Karpas-422 (cell line): ENCODE measurements at regions not wholly inside any gene's neighbourhood (a gene's known extent, or its start where the extent isn't known, plus 50 kb on each side); places are given as distances from the start of the nearest gene placed in this dataset.

Experiments
- DNase-seq: peaks from one replicate; pipeline ENCODE4 v3.0.0-alpha.2; 2015
- H2AFZ ChIP-seq: fragments of 200-600 bp; sonication (generic); 2 replicates; pipeline ENCODE4 v1.6.1; 2014; ENCODE audit warnings: antibody characterized with exemption, low read length, mixed read lengths
- H3K27ac ChIP-seq: fragments of 200-600 bp; sonication (generic); 2 replicates; pipeline ENCODE4 v1.5.1; 2014; ENCODE audit warnings: mild to moderate bottlenecking, low read length, moderate library complexity
- H3K27me3 ChIP-seq: fragments of 200-600 bp; sonication (generic); 2 replicates; pipeline ENCODE4 v1.6.1; 2014; ENCODE audit warnings: low read length, mixed read lengths
- H3K36me3 ChIP-seq: fragments of 200-600 bp; sonication (generic); 2 replicates; pipeline ENCODE4 v1.6.1; 2014; ENCODE audit warnings: low read length, mixed read lengths; ENCODE audit not compliant: insufficient read depth
- H3K4me1 ChIP-seq: fragments of 200-600 bp; sonication (generic); 2 replicates; pipeline ENCODE4 v1.6.1; 2014; ENCODE audit warnings: mild to moderate bottlenecking, low read length, mixed read lengths
- H3K4me2 ChIP-seq: fragments of 200-600 bp; sonication (generic); 2 replicates; pipeline ENCODE4 v1.6.1; 2014; ENCODE audit warnings: low read length, low read depth, mild to moderate bottlenecking; ENCODE audit not compliant: poor library complexity, severe bottlenecking
- H3K4me3 ChIP-seq: fragments of 200-600 bp; sonication (generic); 2 replicates; pipeline ENCODE4 v1.5.1; 2014; ENCODE audit warnings: mild to moderate bottlenecking, antibody characterized with exemption, low read length, mixed read lengths
- H3K79me2 ChIP-seq: fragments of 200-600 bp; sonication (generic); 2 replicates; pipeline ENCODE4 v1.6.1; 2014; ENCODE audit warnings: mild to moderate bottlenecking, low read length, mixed read lengths
- H3K9ac ChIP-seq: fragments of 200-600 bp; sonication (generic); 2 replicates; pipeline ENCODE4 v1.6.0; 2014; ENCODE audit warnings: low read length
- H3K9me2 ChIP-seq: fragments of 200-600 bp; sonication (generic), shearing (Covaris generic); replicated peaks from 2 replicates; pipeline ENCODE4 v1.6.0; 2014; ENCODE audit warnings: mild to moderate bottlenecking, low read length, moderate library complexity; ENCODE audit not compliant: insufficient read depth
- H3K9me3 ChIP-seq: fragments of 300-700, 200-600 bp; sonication (generic); 2 replicates; pipeline ENCODE4 v1.6.1; 2014; ENCODE audit warnings: low read length, mixed read lengths
- H4K20me1 ChIP-seq: fragments of 200-600 bp; sonication (generic); 2 replicates; pipeline ENCODE4 v1.6.1; 2014; ENCODE audit warnings: mild to moderate bottlenecking, antibody characterized with exemption, low read length, low read depth; ENCODE audit not compliant: insufficient read depth

- no peak for DNase-seq
- Histone ChIP-seq H4K20me1 (no peaks in the 10 kb centered on the region), H3K4me1 (no peaks in the 10 kb centered on the region), H3K4me3 (no peak overlapping the region), H3K79me2 (no peaks in the 10 kb centered on the region), H3K9ac (no peak overlapping the region), H2AFZ (no peak overlapping the region), H3K4me2 (no peak overlapping the region), H3K27me3 (no peaks in the 10 kb centered on the region), H3K9me3 (no peaks in the 10 kb centered on the region), H3K9me2 (0 out of 2 replicates have a peak, but pooled peaks cover 3% of the 10 kb centered on the region), H3K27ac (no peak overlapping the region), H3K36me3 (no peaks in the 10 kb centered on the region)
These were observed 136.6 kb downstream of the RNF152 start for GRCh38 chr18:61756244-61756643.

- Histone ChIP-seq H3K9me3 (no peaks in the 10 kb centered on the region), H3K4me1 (no peaks in the 10 kb centered on the region), H3K36me3 (no peaks in the 10 kb centered on the region), H3K9me2 (0 out of 2 replicates have a peak, but pooled peaks cover 3% of the 10 kb centered on the region), H3K9ac (no peak overlapping the region), H3K79me2 (no peaks in the 10 kb centered on the region), H3K27ac (no peak overlapping the region), H3K4me3 (no peak overlapping the region), H3K4me2 (no peak overlapping the region), H4K20me1 (no peaks in the 10 kb centered on the region), H3K27me3 (no peaks in the 10 kb centered on the region), H2AFZ (no peak overlapping the region)
- no peak for DNase-seq
These were observed 137.3 kb downstream of the RNF152 start for GRCh38 chr18:61755555-61755954.

- H3K27ac ChIP-seq, result no peak overlapping the region
- no peaks in the 10 kb centered on the region for H3K9me2 ChIP-seq
- no peak overlapping the region for H2AFZ ChIP-seq
- no peaks in the 10 kb centered on the region for H3K27me3 ChIP-seq
- no peaks in the 10 kb centered on the region for H3K79me2 ChIP-seq
- H3K36me3 ChIP-seq, result no peaks in the 10 kb centered on the region
- no peak overlapping the region for H3K4me3 ChIP-seq
- no peaks in the 10 kb centered on the region for H3K4me1 ChIP-seq
- H3K9ac ChIP-seq, result no peak overlapping the region
- no peak for DNase-seq
- H4K20me1 ChIP-seq, result no peaks in the 10 kb centered on the region
- H3K9me3 ChIP-seq, result no peaks in the 10 kb centered on the region
- no peak overlapping the region for H3K4me2 ChIP-seq
These were observed 138.7 kb downstream of the RNF152 start for GRCh38 chr18:61754039-61754583.

GRCh38 chr18:61753373-61753772 lies 139.4 kb downstream of the RNF152 start:
- Histone ChIP-seq H3K27ac (no peak overlapping the region), H2AFZ (no peak overlapping the region)

GRCh38 chr18:61752973-61753372 lies 139.8 kb downstream of the RNF152 start:
- Histone ChIP-seq H3K27ac (no peak overlapping the region), H3K9me2 (no peaks in the 10 kb centered on the region), H3K79me2 (no peaks in the 10 kb centered on the region), H3K4me3 (no peak overlapping the region), H4K20me1 (no peaks in the 10 kb centered on the region), H2AFZ (no peak overlapping the region), H3K9me3 (no peaks in the 10 kb centered on the region), H3K4me1 (no peaks in the 10 kb centered on the region), H3K36me3 (no peaks in the 10 kb centered on the region), H3K4me2 (no peak overlapping the region), H3K9ac (no peak overlapping the region), H3K27me3 (no peaks in the 10 kb centered on the region)
- DNase-seq, result no peak

More at GRCh38 chr18:61753373-61753772, 139.4 kb downstream of the RNF152 start:
- Histone ChIP-seq H3K27me3 (no peaks in the 10 kb centered on the region), H3K9me2 (no peaks in the 10 kb centered on the region), H3K4me1 (no peaks in the 10 kb centered on the region), H3K4me2 (no peak overlapping the region), H3K9ac (no peak overlapping the region), H4K20me1 (no peaks in the 10 kb centered on the region), H3K36me3 (no peaks in the 10 kb centered on the region), H3K9me3 (no peaks in the 10 kb centered on the region), H3K79me2 (no peaks in the 10 kb centered on the region), H3K4me3 (no peak overlapping the region)
- no peak for DNase-seq

DNA sequence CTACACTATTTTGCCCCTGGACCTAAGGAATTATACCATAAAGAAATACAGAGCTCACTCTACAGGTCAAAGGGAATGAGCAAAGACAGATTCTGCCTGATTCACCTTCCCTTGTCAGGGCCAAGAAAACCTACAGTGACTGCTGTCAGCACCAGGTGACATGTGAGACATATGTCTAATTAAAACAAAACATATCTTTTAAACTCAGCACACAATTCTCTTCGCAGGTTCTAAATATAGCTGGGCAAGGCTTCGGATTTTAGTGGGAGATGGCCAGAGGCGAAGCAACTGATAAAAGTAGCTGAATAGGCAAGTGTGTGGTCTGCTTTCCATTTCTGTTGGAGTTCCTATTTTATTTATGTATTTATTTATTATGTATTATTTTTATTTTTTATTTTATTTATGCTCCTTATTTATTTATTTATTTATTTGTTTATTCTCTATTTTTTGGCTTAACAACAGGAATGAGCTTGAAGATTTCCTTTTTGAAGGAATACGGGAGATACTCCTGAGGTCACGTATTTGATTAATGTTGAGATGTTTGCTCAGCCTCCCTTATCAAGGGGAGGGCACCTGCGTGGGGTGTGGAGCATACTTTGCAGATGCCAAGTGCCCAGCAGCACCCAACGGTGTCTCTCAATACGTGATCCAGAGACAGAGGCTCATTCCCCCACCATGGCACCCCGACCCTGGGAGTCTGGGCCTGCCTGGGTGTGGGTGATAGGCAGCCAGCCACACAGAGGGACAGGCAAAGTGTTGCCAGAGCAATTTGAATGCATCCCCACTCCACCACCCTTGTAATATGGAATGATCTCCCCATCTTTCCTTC lies 141.8 kb downstream of the RNF152 start:
- H3K9ac ChIP-seq, result no peak overlapping the region
- no peaks in the 10 kb centered on the region for H3K36me3 ChIP-seq
- no peak overlapping the region for H3K27ac ChIP-seq
- no peaks in the 10 kb centered on the region for H3K9me2 ChIP-seq
- DNase-seq, result no peak
- no peaks in the 10 kb centered on the region for H3K27me3 ChIP-seq
- no peaks in the 10 kb centered on the region for H3K4me1 ChIP-seq
- no peak overlapping the region for H2AFZ ChIP-seq
- H3K9me3 ChIP-seq, result no peaks in the 10 kb centered on the region
- H4K20me1 ChIP-seq, result no peaks in the 10 kb centered on the region
- H3K79me2 ChIP-seq, result no peaks in the 10 kb centered on the region
- no peak overlapping the region for H3K4me3 ChIP-seq
- H3K4me2 ChIP-seq, result no peak overlapping the region

DNA sequence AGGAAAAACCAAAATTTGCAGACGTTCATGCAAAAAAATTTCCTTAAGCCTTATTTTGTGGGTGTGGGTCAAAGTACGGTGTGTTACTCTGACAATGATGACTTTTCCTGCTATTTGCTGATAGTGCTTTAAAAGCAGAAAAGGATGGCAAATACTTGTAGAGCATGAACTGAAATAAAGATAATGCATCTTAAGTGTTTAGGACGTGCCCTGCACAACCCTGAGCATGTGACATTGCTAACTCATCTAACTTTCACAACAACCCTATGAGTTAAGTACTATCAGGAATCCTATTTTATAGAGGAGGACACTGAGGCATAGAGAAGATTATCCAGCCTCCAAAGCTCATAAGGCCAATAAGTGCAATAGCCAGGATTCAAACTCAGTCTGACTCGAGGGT lies 143.3 kb downstream of the RNF152 start:
- no peak overlapping the region for H3K4me3 ChIP-seq
- no peak overlapping the region for H3K9ac ChIP-seq
- no peaks in the 10 kb centered on the region for H3K27me3 ChIP-seq
- H3K9me3 ChIP-seq, result no peaks in the 10 kb centered on the region
- H2AFZ ChIP-seq, result no peak overlapping the region
- H3K79me2 ChIP-seq, result no peaks in the 10 kb centered on the region
- H3K36me3 ChIP-seq, result no peaks in the 10 kb centered on the region
- no peak overlapping the region for H3K4me2 ChIP-seq
- H3K4me1 ChIP-seq, result no peaks in the 10 kb centered on the region
- no peak for DNase-seq
- no peaks in the 10 kb centered on the region for H3K9me2 ChIP-seq
- H4K20me1 ChIP-seq, result no peaks in the 10 kb centered on the region
- no peak overlapping the region for H3K27ac ChIP-seq

- H3K79me2 ChIP-seq, result no peaks in the 10 kb centered on the region
- no peak for DNase-seq
- no peaks in the 10 kb centered on the region for H3K27me3 ChIP-seq
- no peak overlapping the region for H3K4me2 ChIP-seq
- no peaks in the 10 kb centered on the region for H4K20me1 ChIP-seq
- no peaks in the 10 kb centered on the region for H3K4me1 ChIP-seq
- no peaks in the 10 kb centered on the region for H3K9me2 ChIP-seq
- H3K9ac ChIP-seq, result no peak overlapping the region
- H3K36me3 ChIP-seq, result no peaks in the 10 kb centered on the region
- no peak overlapping the region for H3K27ac ChIP-seq
- H3K4me3 ChIP-seq, result no peak overlapping the region
- no peaks in the 10 kb centered on the region for H3K9me3 ChIP-seq
- no peak overlapping the region for H2AFZ ChIP-seq
These were observed 143.8 kb downstream of the RNF152 start for GRCh38 chr18:61749031-61749430.
